IMR-90 (cell line): ENCODE measurements at regions not wholly inside any gene's neighbourhood (a gene's known extent, or its start where the extent isn't known, plus 50 kb on each side); places are given as distances from the start of the nearest gene placed in this dataset.
A peak's percentile ranks its signal among the peaks of the same experiment; 100 is the strongest.

Experiments used
- ATAC-seq: fragments of 200-7000 bp; cut with Tn5 transposase; 2 replicates; pipeline ENCODE4 v1.9.1; 2020; ENCODE audit warnings: low read depth, mild to moderate bottlenecking, moderate library complexity
- BruUV-seq: library from RNA; stranded (reverse); fragments of 400-500 nt; replicated peaks from 2 replicates; lab custom pipeline; 2021; lab: Mats Ljungman, UMichigan
- CTCF ChIA-PET: fragments of 300-600 bp; formaldehyde crosslinking; extraction: SDS; loops from one replicate; lab custom pipeline; 2021; ENCODE audit warnings: antibody characterized with exemption; lab: Yijun Ruan, JAX
- POLR2A ChIA-PET: fragments of 300-600 bp; sonication (Branson Sonifier 250); formaldehyde crosslinking; loops from one replicate; lab custom pipeline; 2022; ENCODE audit warnings: antibody characterized with exemption; ENCODE audit not compliant: unreplicated experiment; lab: Charles Lee
- DNase-seq: peaks from one replicate; pipeline ENCODE4 v3.0.0; 2013
- H2AFZ ChIP-seq: replicated peaks from 2 replicates; pipeline ENCODE3; 2013; ENCODE audit warnings: low read length, mild to moderate bottlenecking; ENCODE audit not compliant: poor library complexity
- H2AK5ac ChIP-seq: 2 replicates; pipeline ENCODE4 v1.6.1; 2013; ENCODE audit warnings: low read depth, low read length, inconsistent platforms
- H2AK9ac ChIP-seq: replicated peaks from 2 replicates; pipeline ENCODE3; 2013; ENCODE audit warnings: mild to moderate bottlenecking, low read depth, low read length, moderate library complexity; ENCODE audit not compliant: poor library complexity
- H2BK120ac ChIP-seq: 2 replicates; pipeline ENCODE4 v1.6.1; 2013; ENCODE audit warnings: low read depth, low read length, inconsistent platforms
- H2BK15ac ChIP-seq: 3 replicates; pipeline ENCODE4 v1.6.1; 2013; ENCODE audit warnings: low read depth, low read length, inconsistent platforms
- H2BK20ac ChIP-seq: 2 replicates; pipeline ENCODE4 v1.6.1; 2013; ENCODE audit warnings: low read depth, mild to moderate bottlenecking, inconsistent platforms, low read length, moderate library complexity
- H2BK5ac ChIP-seq: 2 replicates; pipeline ENCODE4 v1.6.1; 2013; ENCODE audit warnings: mild to moderate bottlenecking, low read depth, low read length, inconsistent platforms; ENCODE audit not compliant: poor library complexity, severe bottlenecking
- H3K14ac ChIP-seq: replicated peaks from 2 replicates; pipeline ENCODE4 v1.6.1; 2013; ENCODE audit warnings: low read depth, low read length, inconsistent platforms
- H3K18ac ChIP-seq: 2 replicates; pipeline ENCODE4 v1.6.1; 2013; ENCODE audit warnings: low read depth, low read length, control low read depth
- H3K23ac ChIP-seq: 2 replicates; pipeline ENCODE4 v1.6.1; 2013; ENCODE audit warnings: low read depth, low read length, inconsistent platforms
- H3K27ac ChIP-seq: 2 replicates; pipeline ENCODE4 v1.5.1; 2013; ENCODE audit warnings: mild to moderate bottlenecking, control low read depth, low read length; ENCODE audit not compliant: insufficient read depth
- H3K27me3 ChIP-seq: 2 replicates; pipeline ENCODE4 v1.6.1; 2013; ENCODE audit warnings: low read length; ENCODE audit not compliant: control insufficient read depth, insufficient read depth
- H3K36me3 ChIP-seq: 2 replicates; pipeline ENCODE4 v1.6.1; 2013; ENCODE audit warnings: low read length, mixed read lengths; ENCODE audit not compliant: control insufficient read depth, insufficient read depth
- H3K4ac ChIP-seq: 2 replicates; pipeline ENCODE4 v1.6.1; 2013; ENCODE audit warnings: low read depth, low read length, inconsistent platforms
- H3K4me1 ChIP-seq: 2 replicates; pipeline ENCODE4 v1.6.1; 2013; ENCODE audit warnings: low read length, mixed read lengths; ENCODE audit not compliant: control insufficient read depth, insufficient read depth
- H3K4me2 ChIP-seq: 2 replicates; pipeline ENCODE4 v1.6.1; 2013; ENCODE audit warnings: low read depth, mild to moderate bottlenecking, control low read depth, low read length, moderate library complexity
- H3K4me3 ChIP-seq: 2 replicates; pipeline ENCODE4 v1.5.1; 2013; ENCODE audit warnings: low read depth, mild to moderate bottlenecking, control low read depth, low read length, moderate library complexity; ENCODE audit not compliant: insufficient read depth
- H3K56ac ChIP-seq: 2 replicates; pipeline ENCODE4 v1.6.1; 2013; ENCODE audit warnings: low read length, inconsistent platforms; ENCODE audit not compliant: insufficient read depth; ENCODE audit errors: extremely low read depth
- H3K79me1 ChIP-seq, 2 experiments: 2 replicates each; pipeline ENCODE4 v1.6.1; 2013; ENCODE audit warnings: low read length in 2 of 2, inconsistent platforms in 1 of 2, low read depth in 1 of 2
- H3K9ac ChIP-seq: 2 replicates; pipeline ENCODE4 v1.6.1; 2013; ENCODE audit warnings: low read depth, low read length, control low read depth
- H3K9me1 ChIP-seq: 2 replicates; pipeline ENCODE4 v1.6.1; 2013; ENCODE audit warnings: low read length, inconsistent platforms; ENCODE audit not compliant: insufficient read depth
- H3K9me3 ChIP-seq: 2 replicates; pipeline ENCODE4 v1.6.1; 2013; ENCODE audit warnings: low read length; ENCODE audit not compliant: control insufficient read depth, insufficient read depth
- H4K20me1 ChIP-seq: 2 replicates; pipeline ENCODE4 v1.6.1; 2013; ENCODE audit warnings: low read length, inconsistent platforms; ENCODE audit not compliant: insufficient read depth
- H4K5ac ChIP-seq: 2 replicates; pipeline ENCODE4 v1.6.1; 2013; ENCODE audit warnings: mild to moderate bottlenecking, low read depth, low read length, control low read depth
- H4K8ac ChIP-seq, 2 experiments: 2 replicates each; pipeline ENCODE4 v1.6.1; 2013; ENCODE audit warnings: low read depth in 2 of 2, low read length in 2 of 2, control low read depth in 1 of 2, inconsistent platforms in 1 of 2
- H4K91ac ChIP-seq: 2 replicates; pipeline ENCODE4 v1.6.1; 2013; ENCODE audit warnings: low read depth, low read length, inconsistent platforms; ENCODE audit not compliant: insufficient read depth
- BHLHE40 ChIP-seq: fragments of 150-350 bp; IDR thresholded peaks from 2 replicates; pipeline ENCODE4 v1.6.1; 2016; ENCODE audit warnings: mild to moderate bottlenecking, low read depth, low read length
- CEBPB ChIP-seq: IDR thresholded peaks from 2 replicates; pipeline ENCODE4 v1.6.1; 2012; ENCODE audit warnings: low read depth, low read length, improper control_type of control experiment
- CHD1 ChIP-seq: IDR thresholded peaks from 2 replicates; pipeline ENCODE4 v1.6.1; 2012; ENCODE audit warnings: low read depth, low read length, improper control_type of control experiment
- CTCF ChIP-seq: conservative IDR thresholded peaks from 2 replicates; pipeline ENCODE4 v1.5.1; 2012; ENCODE audit warnings: mild to moderate bottlenecking, low read depth, low read length, improper control_type of control experiment
- FOS ChIP-seq: fragments of 150-350 bp; IDR thresholded peaks from 2 replicates; pipeline ENCODE4 v1.6.1; 2016; ENCODE audit warnings: low read depth, low read length
- MAFK ChIP-seq: IDR thresholded peaks from 2 replicates; pipeline ENCODE4 v1.6.1; 2012; ENCODE audit warnings: low read depth, low read length, improper control_type of control experiment
- MXI1 ChIP-seq: IDR thresholded peaks from 2 replicates; pipeline ENCODE4 v1.6.1; 2012; ENCODE audit warnings: low read depth, mild to moderate bottlenecking, low read length, moderate library complexity, borderline replicate concordance
- NFE2L2 ChIP-seq: fragments of 150-350 bp; IDR thresholded peaks from 2 replicates; pipeline ENCODE4 v1.6.1; 2016; ENCODE audit warnings: low read depth, mild to moderate bottlenecking, low read length
- POLR2A ChIP-seq: IDR thresholded peaks from 2 replicates; pipeline ENCODE4 v1.6.1; 2012; ENCODE audit warnings: mild to moderate bottlenecking, low read depth, low read length
- RAD21 ChIP-seq: IDR thresholded peaks from 2 replicates; pipeline ENCODE4 v1.6.1; 2012; ENCODE audit warnings: low read length, improper control_type of control experiment
- RFX5 ChIP-seq: IDR thresholded peaks from 2 replicates; pipeline ENCODE4 v1.8.0; 2012; ENCODE audit warnings: low read depth, mild to moderate bottlenecking, low read length, moderate library complexity
- SMC3 ChIP-seq: fragments of 150-350 bp; IDR thresholded peaks from 2 replicates; pipeline ENCODE4 v1.6.1; 2016; ENCODE audit warnings: low read depth, mild to moderate bottlenecking, antibody characterized with exemption, low read length, moderate library complexity
- WGBS, 2 experiments: methylation state at CpG; one replicate each; pipeline versions ENCODE4 v1.1.5 to v1.1.7; 2013; ENCODE audit warnings: missing lambda C conversion rate in 2 of 2; ENCODE audit not compliant: insufficient read length in 1 of 2; ENCODE audit errors: extremely low coverage in 2 of 2; 5-methylcytosine and 5-hydroxymethylcytosine counted together
- dilution Hi-C: fragments of 300-500 bp; cut with HindIII; formaldehyde crosslinking; loops from one replicate; pipeline ENCODE4 v1.14.3; 2018; ENCODE audit warnings: low sequenced_read_pairs; ENCODE audit not compliant: unreplicated experiment
- in situ Hi-C: fragments of 300-500 bp; cut with MboI; formaldehyde crosslinking; loops from 3 replicates; pipeline ENCODE4 v1.14.3; 2019; ENCODE audit warnings: low sequenced_read_pairs, inconsistent platforms, mixed read lengths
- intact Hi-C: fragments of 100-400 bp; cut with micrococcal nuclease; formaldehyde crosslinking; loops from 2 replicates; pipeline ENCODE4 v1.10.0; 2022
- TF ChIP-seq, protein P1 (sequence below): fragments of 150-350 bp; IDR thresholded peaks from 2 replicates; pipeline ENCODE4 v1.6.1; 2016; ENCODE audit warnings: low read depth, mild to moderate bottlenecking, low read length, moderate library complexity, borderline replicate concordance

DNA sequence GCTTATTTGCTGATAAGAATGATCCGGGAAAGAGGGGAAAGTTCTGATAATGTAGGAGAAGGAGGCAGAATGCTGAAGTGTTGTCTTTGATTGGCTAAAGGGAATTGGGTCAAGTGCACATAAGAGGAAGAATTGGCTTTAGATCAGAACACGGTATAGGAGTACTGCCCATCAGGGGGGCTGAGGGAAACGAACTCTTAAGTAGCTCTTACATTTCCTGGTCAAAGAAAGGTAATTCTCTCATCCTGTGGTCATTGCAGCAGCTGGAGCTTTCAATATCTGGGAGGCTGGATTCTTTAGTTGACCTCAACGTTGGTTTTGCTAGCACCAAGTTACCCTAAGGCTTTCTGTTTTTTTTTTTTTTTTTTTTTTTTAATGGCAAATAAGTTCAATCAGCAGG is 178.7 kb upstream of the NR3C1 start:
- Histone ChIP-seq H4K91ac (no peak overlapping the region; the same call in 1 of the 2 replicates), H3K4me3 (no peak overlapping the region), H3K14ac (no peak overlapping the region), H3K18ac (no peak overlapping the region), H4K8ac (no peak overlapping the region), H3K27me3 (no peaks in the 10 kb centered on the region), H2BK20ac (no peak overlapping the region), H4K5ac (no peak overlapping the region), H3K9ac (no peak overlapping the region), H2AFZ (no peak overlapping the region), H2BK120ac (no peak overlapping the region), H3K79me1 (no peaks in the 10 kb centered on the region), H3K27ac (no peak overlapping the region), H3K9me1 (peaks cover 5% of the 10 kb centered on the region; the same call in 1 of the 2 replicates), H3K4me2 (no peak overlapping the region), H2BK5ac (no peak overlapping the region), H3K4ac (no peak overlapping the region), H2AK5ac (peak overlapping the region; percentile 66; the same call in 1 of the 2 replicates), H2AK9ac (no peak overlapping the region), H3K36me3 (no peaks in the 10 kb centered on the region), H2BK15ac (no peak overlapping the region), H3K4me1 (peaks cover 6% of the 10 kb centered on the region; the same call in 1 of the 2 replicates), H3K9me3 (no peaks in the 10 kb centered on the region), H4K20me1 (no peaks in the 10 kb centered on the region), H3K56ac (no peak overlapping the region), H3K23ac (no peak overlapping the region)
- POLR2A ChIA-PET = no interaction called here
- DNase-seq (no peak), ATAC-seq (no peak)
- no CpG with 5 or more reads among the region's 4 CpGs for WGBS, 2 experiments
- intact Hi-C loops (no loop called here), in situ Hi-C loops (no loop called here), dilution Hi-C loops (no loop called here)
- no TSS peak for BruUV-seq
- TF ChIP-seq CTCF = no peak
- TF ChIP-seq FOS = no peak
- no peak for TF ChIP-seq MXI1
- no peak for TF ChIP-seq MAFK
- no peak for TF ChIP-seq SMC3
- no peak for TF ChIP-seq RFX5
- TF ChIP-seq POLR2A = no peak
- TF ChIP-seq, protein P1, sequence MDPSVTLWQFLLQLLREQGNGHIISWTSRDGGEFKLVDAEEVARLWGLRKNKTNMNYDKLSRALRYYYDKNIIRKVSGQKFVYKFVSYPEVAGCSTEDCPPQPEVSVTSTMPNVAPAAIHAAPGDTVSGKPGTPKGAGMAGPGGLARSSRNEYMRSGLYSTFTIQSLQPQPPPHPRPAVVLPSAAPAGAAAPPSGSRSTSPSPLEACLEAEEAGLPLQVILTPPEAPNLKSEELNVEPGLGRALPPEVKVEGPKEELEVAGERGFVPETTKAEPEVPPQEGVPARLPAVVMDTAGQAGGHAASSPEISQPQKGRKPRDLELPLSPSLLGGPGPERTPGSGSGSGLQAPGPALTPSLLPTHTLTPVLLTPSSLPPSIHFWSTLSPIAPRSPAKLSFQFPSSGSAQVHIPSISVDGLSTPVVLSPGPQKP = no peak
- TF ChIP-seq CHD1 = no peak
- TF ChIP-seq RAD21 = no peak
- TF ChIP-seq BHLHE40 = no peak
- TF ChIP-seq NFE2L2 = no peak
- no peak for TF ChIP-seq CEBPB
- CTCF ChIA-PET = interaction anchor here (1.0 kb wide), 1 partner anchor 16 kb away, joined by 4 read pairs; no protein-coding TSS in a partner anchor
